SK-N-SH treated with all-trans-retinoic acid at 6 μM for 48 hours (cell line): ENCODE measurements at regions not wholly inside any gene's neighbourhood (a gene's known extent, or its start where the extent isn't known, plus 50 kb on each side); places are given as distances from the start of the nearest gene placed in this dataset.

Source experiments
- ATAC-seq: fragments of 200-7000 bp; cut with Tn5 transposase; 3 replicates; pipeline ENCODE4 v1.9.1; 2020; ENCODE audit warnings: mild to moderate bottlenecking, moderate library complexity
- ARNTL ChIP-seq: fragments of 450-650 bp; formaldehyde crosslinking; IDR thresholded peaks from 2 replicates; pipeline ENCODE4 v1.5.0; 2020; ENCODE audit warnings: low read depth, mild to moderate bottlenecking, moderate library complexity, borderline replicate concordance
- BACH2 ChIP-seq: fragments of 250-450 bp; sonication (Bioruptor Pico); IDR thresholded peaks from 2 replicates; pipeline ENCODE4 v1.9.0; 2021; ENCODE audit warnings: mild to moderate bottlenecking, borderline replicate concordance
- CSDC2 ChIP-seq: fragments of 250-450 bp; sonication (Bioruptor Pico); IDR thresholded peaks from 2 replicates; pipeline ENCODE4 v1.5.0; 2020; ENCODE audit warnings: mild to moderate bottlenecking, moderate library complexity
- ESRRG ChIP-seq: fragments of 250-450 bp; sonication (Bioruptor Pico); IDR thresholded peaks from 2 replicates; pipeline ENCODE4 v1.6.1; 2021; ENCODE audit warnings: mild to moderate bottlenecking
- GLIS3 ChIP-seq: fragments of 250-450 bp; sonication (Bioruptor Pico); IDR thresholded peaks from 2 replicates; pipeline ENCODE4 v1.5.0; 2020; ENCODE audit warnings: mild to moderate bottlenecking, moderate library complexity
- ISL1 ChIP-seq: fragments of 250-450 bp; sonication (Bioruptor Pico); IDR thresholded peaks from 2 replicates; pipeline ENCODE4 v2.1.2; 2022; ENCODE audit warnings: mild to moderate bottlenecking, moderate library complexity
- PPARA ChIP-seq: fragments of 250-450 bp; sonication (Bioruptor Pico); IDR thresholded peaks from 2 replicates; pipeline ENCODE4 v1.5.0; 2020; ENCODE audit warnings: mild to moderate bottlenecking, borderline replicate concordance
- RARB ChIP-seq: fragments of 250-450 bp; sonication (Bioruptor Pico); IDR thresholded peaks from 2 replicates; pipeline ENCODE4 v1.8.0; 2021; ENCODE audit warnings: mild to moderate bottlenecking, moderate library complexity
- SNAI2 ChIP-seq: fragments of 250-450 bp; sonication (Bioruptor Pico); IDR thresholded peaks from 2 replicates; pipeline ENCODE4 v1.5.0; 2020; ENCODE audit warnings: mild to moderate bottlenecking, moderate library complexity
- TCF4 ChIP-seq: fragments of 250-450 bp; sonication (Bioruptor Pico); IDR thresholded peaks from 2 replicates; pipeline ENCODE4 v1.8.0; 2021; ENCODE audit warnings: mild to moderate bottlenecking, moderate library complexity, borderline replicate concordance
- TOX ChIP-seq: fragments of 250-450 bp; sonication (Bioruptor Pico); IDR thresholded peaks from 2 replicates; pipeline ENCODE4 v1.8.0; 2021; ENCODE audit warnings: mild to moderate bottlenecking, moderate library complexity, borderline replicate concordance
- ZFP3 ChIP-seq: fragments of 250-450 bp; sonication (Bioruptor Pico); IDR thresholded peaks from 2 replicates; pipeline ENCODE4 v1.5.0; 2020; ENCODE audit warnings: mild to moderate bottlenecking, moderate library complexity
- ZFP30 ChIP-seq: fragments of 450-650 bp; formaldehyde crosslinking; IDR thresholded peaks from 2 replicates; pipeline ENCODE4 v1.5.0; 2022; ENCODE audit warnings: mild to moderate bottlenecking, moderate library complexity
- ZNF565 ChIP-seq: fragments of 450-650 bp; formaldehyde crosslinking; conservative IDR thresholded peaks from 2 replicates; pipeline ENCODE4 v1.5.0; 2020; ENCODE audit warnings: low read depth, mild to moderate bottlenecking, moderate library complexity
- ZNF70 ChIP-seq: fragments of 450-650 bp; formaldehyde crosslinking; IDR thresholded peaks from 2 replicates; pipeline ENCODE4 v1.5.0; 2020; ENCODE audit warnings: mild to moderate bottlenecking, moderate library complexity
- TF ChIP-seq, protein P1 (sequence below): fragments of 250-450 bp; sonication (Bioruptor Pico); IDR thresholded peaks from 2 replicates; pipeline ENCODE4 v1.5.0; 2020; ENCODE audit warnings: mild to moderate bottlenecking, moderate library complexity
- TF ChIP-seq, protein P2 (sequence below): fragments of 250-450 bp; sonication (Bioruptor Pico); IDR thresholded peaks from 2 replicates; pipeline ENCODE4 v1.5.1; 2020; ENCODE audit warnings: low read depth, mild to moderate bottlenecking, moderate library complexity
- TF ChIP-seq, protein P3 (sequence below): fragments of 250-450 bp; sonication (Bioruptor Pico); IDR thresholded peaks from 2 replicates; pipeline ENCODE4 v1.5.1; 2021; ENCODE audit warnings: mild to moderate bottlenecking, moderate library complexity
- TF ChIP-seq, protein P4 (sequence below): fragments of 250-450 bp; sonication (Bioruptor Pico); IDR thresholded peaks from 2 replicates; pipeline ENCODE4 v1.8.0; 2020; ENCODE audit warnings: mild to moderate bottlenecking, moderate library complexity, borderline replicate concordance

GRCh38 chr4:116427666-116428065, 657.7 kb downstream of the TRAM1L1 start:
- no peak for ATAC-seq
- TF ChIP-seq, protein P1, sequence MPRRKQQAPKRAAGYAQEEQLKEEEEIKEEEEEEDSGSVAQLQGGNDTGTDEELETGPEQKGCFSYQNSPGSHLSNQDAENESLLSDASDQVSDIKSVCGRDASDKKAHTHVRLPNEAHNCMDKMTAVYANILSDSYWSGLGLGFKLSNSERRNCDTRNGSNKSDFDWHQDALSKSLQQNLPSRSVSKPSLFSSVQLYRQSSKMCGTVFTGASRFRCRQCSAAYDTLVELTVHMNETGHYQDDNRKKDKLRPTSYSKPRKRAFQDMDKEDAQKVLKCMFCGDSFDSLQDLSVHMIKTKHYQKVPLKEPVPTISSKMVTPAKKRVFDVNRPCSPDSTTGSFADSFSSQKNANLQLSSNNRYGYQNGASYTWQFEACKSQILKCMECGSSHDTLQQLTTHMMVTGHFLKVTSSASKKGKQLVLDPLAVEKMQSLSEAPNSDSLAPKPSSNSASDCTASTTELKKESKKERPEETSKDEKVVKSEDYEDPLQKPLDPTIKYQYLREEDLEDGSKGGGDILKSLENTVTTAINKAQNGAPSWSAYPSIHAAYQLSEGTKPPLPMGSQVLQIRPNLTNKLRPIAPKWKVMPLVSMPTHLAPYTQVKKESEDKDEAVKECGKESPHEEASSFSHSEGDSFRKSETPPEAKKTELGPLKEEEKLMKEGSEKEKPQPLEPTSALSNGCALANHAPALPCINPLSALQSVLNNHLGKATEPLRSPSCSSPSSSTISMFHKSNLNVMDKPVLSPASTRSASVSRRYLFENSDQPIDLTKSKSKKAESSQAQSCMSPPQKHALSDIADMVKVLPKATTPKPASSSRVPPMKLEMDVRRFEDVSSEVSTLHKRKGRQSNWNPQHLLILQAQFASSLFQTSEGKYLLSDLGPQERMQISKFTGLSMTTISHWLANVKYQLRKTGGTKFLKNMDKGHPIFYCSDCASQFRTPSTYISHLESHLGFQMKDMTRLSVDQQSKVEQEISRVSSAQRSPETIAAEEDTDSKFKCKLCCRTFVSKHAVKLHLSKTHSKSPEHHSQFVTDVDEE = no peak
- no peak for TF ChIP-seq TCF4 (CRISPR knock-in tag)

DNA sequence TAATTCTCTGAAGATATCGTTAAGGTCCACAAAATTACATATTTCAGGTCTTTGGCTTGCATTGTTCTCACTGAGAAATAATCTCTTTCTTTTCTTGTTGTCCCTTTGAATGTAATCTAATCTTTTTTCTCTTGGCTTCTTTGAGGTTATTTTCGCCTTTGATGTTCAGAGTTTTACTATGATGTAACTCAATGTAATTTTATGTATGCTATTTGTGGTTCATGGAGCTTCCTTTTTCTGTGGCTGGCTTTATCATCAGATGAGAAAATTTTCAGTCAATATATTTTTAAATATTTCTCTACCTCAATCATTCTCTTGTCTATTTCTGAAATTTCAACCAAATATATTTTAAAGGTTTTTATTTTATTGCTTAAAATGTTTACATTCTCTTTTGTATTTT, 672.2 kb downstream of the TRAM1L1 start:
- no peak for ATAC-seq
- TF ChIP-seq ESRRG (CRISPR knock-in tag) (no peak), ZNF565 (CRISPR knock-in tag) (no peak), TOX (CRISPR knock-in tag) (no peak), RARB (CRISPR knock-in tag) (no peak), GLIS3 (CRISPR knock-in tag) (no peak), ZFP30 (CRISPR knock-in tag) (no peak), SNAI2 (CRISPR knock-in tag) (no peak), PPARA (no peak), BACH2 (no peak), TCF4 (CRISPR knock-in tag) (no peak), ARNTL (no peak), CSDC2 (CRISPR knock-in tag) (no peak)
- TF ChIP-seq, protein P2, sequence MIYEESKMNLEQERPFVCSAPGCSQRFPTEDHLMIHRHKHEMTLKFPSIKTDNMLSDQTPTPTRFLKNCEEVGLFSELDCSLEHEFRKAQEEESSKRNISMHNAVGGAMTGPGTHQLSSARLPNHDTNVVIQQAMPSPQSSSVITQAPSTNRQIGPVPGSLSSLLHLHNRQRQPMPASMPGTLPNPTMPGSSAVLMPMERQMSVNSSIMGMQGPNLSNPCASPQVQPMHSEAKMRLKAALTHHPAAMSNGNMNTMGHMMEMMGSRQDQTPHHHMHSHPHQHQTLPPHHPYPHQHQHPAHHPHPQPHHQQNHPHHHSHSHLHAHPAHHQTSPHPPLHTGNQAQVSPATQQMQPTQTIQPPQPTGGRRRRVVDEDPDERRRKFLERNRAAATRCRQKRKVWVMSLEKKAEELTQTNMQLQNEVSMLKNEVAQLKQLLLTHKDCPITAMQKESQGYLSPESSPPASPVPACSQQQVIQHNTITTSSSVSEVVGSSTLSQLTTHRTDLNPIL (CRISPR knock-in tag) = no peak
- TF ChIP-seq, protein P3, sequence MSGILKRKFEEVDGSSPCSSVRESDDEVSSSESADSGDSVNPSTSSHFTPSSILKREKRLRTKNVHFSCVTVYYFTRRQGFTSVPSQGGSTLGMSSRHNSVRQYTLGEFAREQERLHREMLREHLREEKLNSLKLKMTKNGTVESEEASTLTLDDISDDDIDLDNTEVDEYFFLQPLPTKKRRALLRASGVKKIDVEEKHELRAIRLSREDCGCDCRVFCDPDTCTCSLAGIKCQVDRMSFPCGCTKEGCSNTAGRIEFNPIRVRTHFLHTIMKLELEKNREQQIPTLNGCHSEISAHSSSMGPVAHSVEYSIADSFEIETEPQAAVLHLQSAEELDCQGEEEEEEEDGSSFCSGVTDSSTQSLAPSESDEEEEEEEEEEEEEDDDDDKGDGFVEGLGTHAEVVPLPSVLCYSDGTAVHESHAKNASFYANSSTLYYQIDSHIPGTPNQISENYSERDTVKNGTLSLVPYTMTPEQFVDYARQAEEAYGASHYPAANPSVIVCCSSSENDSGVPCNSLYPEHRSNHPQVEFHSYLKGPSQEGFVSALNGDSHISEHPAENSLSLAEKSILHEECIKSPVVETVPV = no peak
- TF ChIP-seq, protein P4, sequence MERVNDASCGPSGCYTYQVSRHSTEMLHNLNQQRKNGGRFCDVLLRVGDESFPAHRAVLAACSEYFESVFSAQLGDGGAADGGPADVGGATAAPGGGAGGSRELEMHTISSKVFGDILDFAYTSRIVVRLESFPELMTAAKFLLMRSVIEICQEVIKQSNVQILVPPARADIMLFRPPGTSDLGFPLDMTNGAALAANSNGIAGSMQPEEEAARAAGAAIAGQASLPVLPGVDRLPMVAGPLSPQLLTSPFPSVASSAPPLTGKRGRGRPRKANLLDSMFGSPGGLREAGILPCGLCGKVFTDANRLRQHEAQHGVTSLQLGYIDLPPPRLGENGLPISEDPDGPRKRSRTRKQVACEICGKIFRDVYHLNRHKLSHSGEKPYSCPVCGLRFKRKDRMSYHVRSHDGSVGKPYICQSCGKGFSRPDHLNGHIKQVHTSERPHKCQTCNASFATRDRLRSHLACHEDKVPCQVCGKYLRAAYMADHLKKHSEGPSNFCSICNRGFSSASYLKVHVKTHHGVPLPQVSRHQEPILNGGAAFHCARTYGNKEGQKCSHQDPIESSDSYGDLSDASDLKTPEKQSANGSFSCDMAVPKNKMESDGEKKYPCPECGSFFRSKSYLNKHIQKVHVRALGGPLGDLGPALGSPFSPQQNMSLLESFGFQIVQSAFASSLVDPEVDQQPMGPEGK = no peak
- TF ChIP-seq, protein P1 = no peak
- TF ChIP-seq, all 23 proteins: peak for 0

DNA sequence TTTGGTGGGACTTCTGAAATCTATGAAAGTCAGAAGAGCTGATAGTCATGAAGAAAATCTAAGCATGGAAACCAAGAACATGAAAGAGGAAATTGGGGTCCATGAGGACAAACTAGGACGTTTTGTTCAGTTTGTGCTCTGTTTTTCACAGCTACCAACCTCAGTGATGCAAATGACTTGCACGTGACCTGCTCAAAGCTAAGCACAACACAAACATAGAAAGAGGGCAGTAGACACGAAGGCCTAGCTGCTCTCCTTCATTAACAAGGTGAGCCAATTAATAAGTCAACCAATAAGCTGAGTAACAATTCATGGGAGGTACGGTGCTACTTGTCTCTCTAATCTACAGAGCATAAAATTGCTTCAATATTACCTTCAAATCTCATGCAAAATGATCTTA, 684.1 kb downstream of the TRAM1L1 start:
- no peak for ATAC-seq
- TF ChIP-seq, protein P4 = no peak
- TF ChIP-seq ISL1 (CRISPR knock-in tag) (no peak), TCF4 (CRISPR knock-in tag) (no peak), GLIS3 (CRISPR knock-in tag) (no peak), ZFP3 (CRISPR knock-in tag) (no peak), ZNF70 (CRISPR knock-in tag) (no peak), TOX (CRISPR knock-in tag) (no peak), ZNF565 (CRISPR knock-in tag) (no peak), CSDC2 (CRISPR knock-in tag) (no peak)
- TF ChIP-seq, protein P1 = no peak
